ENCODE measurements at regions not wholly inside any gene's neighbourhood (a gene's known extent, or its start where the extent isn't known, plus 50 kb on each side); places are given as distances from the start of the nearest gene placed in this dataset.

DNA sequence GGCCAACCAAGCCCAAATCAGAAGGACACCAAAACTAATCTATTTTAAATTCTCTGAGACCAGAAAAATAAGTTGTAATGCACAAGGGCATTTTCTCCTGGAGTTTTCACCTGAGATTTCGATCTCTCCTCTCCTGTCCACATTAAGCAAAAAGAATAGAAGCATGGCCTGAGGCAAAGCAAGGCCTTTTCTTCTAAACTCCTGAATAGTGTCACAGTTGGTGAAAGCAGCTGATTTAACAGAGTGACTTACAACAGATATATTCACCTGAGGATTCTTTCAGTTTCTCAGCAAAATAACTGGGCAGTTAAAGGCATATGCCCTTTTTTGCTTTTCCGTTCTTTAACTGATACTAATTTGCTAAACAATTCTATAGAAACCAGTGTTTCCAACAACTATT is 547.7 kb downstream of the EFNA5 start:
- TF ChIP-seq, protein P1, sequence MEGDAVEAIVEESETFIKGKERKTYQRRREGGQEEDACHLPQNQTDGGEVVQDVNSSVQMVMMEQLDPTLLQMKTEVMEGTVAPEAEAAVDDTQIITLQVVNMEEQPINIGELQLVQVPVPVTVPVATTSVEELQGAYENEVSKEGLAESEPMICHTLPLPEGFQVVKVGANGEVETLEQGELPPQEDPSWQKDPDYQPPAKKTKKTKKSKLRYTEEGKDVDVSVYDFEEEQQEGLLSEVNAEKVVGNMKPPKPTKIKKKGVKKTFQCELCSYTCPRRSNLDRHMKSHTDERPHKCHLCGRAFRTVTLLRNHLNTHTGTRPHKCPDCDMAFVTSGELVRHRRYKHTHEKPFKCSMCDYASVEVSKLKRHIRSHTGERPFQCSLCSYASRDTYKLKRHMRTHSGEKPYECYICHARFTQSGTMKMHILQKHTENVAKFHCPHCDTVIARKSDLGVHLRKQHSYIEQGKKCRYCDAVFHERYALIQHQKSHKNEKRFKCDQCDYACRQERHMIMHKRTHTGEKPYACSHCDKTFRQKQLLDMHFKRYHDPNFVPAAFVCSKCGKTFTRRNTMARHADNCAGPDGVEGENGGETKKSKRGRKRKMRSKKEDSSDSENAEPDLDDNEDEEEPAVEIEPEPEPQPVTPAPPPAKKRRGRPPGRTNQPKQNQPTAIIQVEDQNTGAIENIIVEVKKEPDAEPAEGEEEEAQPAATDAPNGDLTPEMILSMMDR (conservative IDR thresholded peaks at IDR 0.05; ENCODE audit: low read depth, low read length) = no peak
- TF ChIP-seq EZH2 (IDR thresholded peaks at IDR 0.05; ENCODE audit: borderline replicate concordance, low read depth, low read length, poor library complexity, severe bottlenecking) = no peak

Measured in A673 (cell line).